HEK293 (cell line): ENCODE measurements at regions not wholly inside any gene's neighbourhood (a gene's known extent, or its start where the extent isn't known, plus 50 kb on each side); places are given as distances from the start of the nearest gene placed in this dataset.

Source experiments
- REST ChIP-seq: fragments of 450-650 bp; formaldehyde crosslinking; IDR thresholded peaks from 2 replicates; pipeline ENCODE4 v1.5.1; 2016; ENCODE audit warnings: missing biosample characterization, missing genetic modification characterization
- TCF7L2 ChIP-seq: IDR thresholded peaks from 2 replicates; pipeline ENCODE4 v1.6.1; 2011; ENCODE audit warnings: low read depth, mild to moderate bottlenecking, inconsistent platforms, low read length, moderate library complexity, borderline replicate concordance
- YY1 ChIP-seq: fragments of 450-650 bp; formaldehyde crosslinking; IDR thresholded peaks from 2 replicates; pipeline ENCODE4 v1.5.1; 2018; ENCODE audit warnings: missing biosample characterization, missing genetic modification characterization
- ZBTB1 ChIP-seq: fragments of 450-650 bp; formaldehyde crosslinking; IDR thresholded peaks from 2 replicates; pipeline ENCODE4 v1.5.1; 2016; ENCODE audit warnings: missing biosample characterization, missing genetic modification characterization
- ZFP41 ChIP-seq: fragments of 450-650 bp; formaldehyde crosslinking; IDR thresholded peaks from 2 replicates; pipeline ENCODE4 v1.5.1; 2016; ENCODE audit warnings: missing biosample characterization, missing genetic modification characterization, borderline replicate concordance
- ZNF146 ChIP-seq: fragments of 450-650 bp; formaldehyde crosslinking; IDR thresholded peaks from 2 replicates; pipeline ENCODE4 v1.5.1; 2016; ENCODE audit warnings: missing biosample characterization, missing genetic modification characterization
- ZNF175 ChIP-seq: fragments of 450-650 bp; formaldehyde crosslinking; IDR thresholded peaks from 2 replicates; pipeline ENCODE4 v1.5.1; 2016; ENCODE audit warnings: missing biosample characterization, missing genetic modification characterization
- ZNF350 ChIP-seq: fragments of 450-650 bp; formaldehyde crosslinking; IDR thresholded peaks from 2 replicates; pipeline ENCODE4 v1.5.0; 2017; ENCODE audit warnings: missing biosample characterization, mild to moderate bottlenecking, missing genetic modification characterization
- ZNF514 ChIP-seq: fragments of 450-650 bp; formaldehyde crosslinking; IDR thresholded peaks from 2 replicates; pipeline ENCODE4 v1.5.1; 2016; ENCODE audit warnings: missing biosample characterization, missing genetic modification characterization
- TF ChIP-seq, protein P1 (sequence below): fragments of 450-650 bp; formaldehyde crosslinking; IDR thresholded peaks from 2 replicates; pipeline ENCODE4 v1.5.1; 2016; ENCODE audit warnings: missing biosample characterization, missing genetic modification characterization
- TF ChIP-seq, protein P2 (sequence below): fragments of 450-650 bp; formaldehyde crosslinking; IDR thresholded peaks from 2 replicates; pipeline ENCODE4 v1.5.1; 2016; ENCODE audit warnings: missing biosample characterization, missing genetic modification characterization, low read depth
- TF ChIP-seq, protein P3 (sequence below): fragments of 450-650 bp; formaldehyde crosslinking; IDR thresholded peaks from 2 replicates; pipeline ENCODE4 v1.5.1; 2016; ENCODE audit warnings: missing biosample characterization, missing genetic modification characterization
- TF ChIP-seq, protein P4 (sequence below): fragments of 450-650 bp; formaldehyde crosslinking; IDR thresholded peaks from 2 replicates; pipeline ENCODE4 v1.5.1; 2016; ENCODE audit warnings: missing biosample characterization, missing genetic modification characterization

DNA sequence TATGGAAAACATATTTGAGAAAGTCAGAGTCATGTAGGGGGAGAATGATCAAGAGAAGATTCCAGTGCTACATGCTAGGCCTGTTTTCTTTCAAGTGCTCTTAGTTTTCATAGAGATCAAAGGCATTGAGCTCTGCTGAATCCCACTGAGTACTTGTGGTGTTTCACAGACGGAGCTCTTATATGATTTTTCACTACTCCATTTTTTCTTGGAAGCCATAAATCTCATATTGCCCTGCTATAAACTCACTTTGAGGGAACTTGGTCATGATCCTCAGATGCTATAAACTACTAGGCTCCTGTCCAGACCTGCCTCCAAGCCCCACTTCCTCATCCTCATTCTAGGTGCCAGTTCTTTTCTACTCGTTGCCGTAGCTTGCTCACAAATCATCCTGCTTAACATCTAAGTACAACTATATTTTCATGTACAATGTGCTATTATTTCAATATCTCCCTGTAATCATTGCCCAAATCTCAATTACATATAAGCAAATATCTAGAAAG, 180.8 kb upstream of the CCDC179 start:
- TF ChIP-seq YY1 (tag by site-specific recombination) (no peak), TCF7L2 (no peak), ZNF175 (no peak), ZNF514 (tag by site-specific recombination) (no peak), ZNF146 (tag by site-specific recombination) (no peak), REST (tag by site-specific recombination) (no peak), ZFP41 (tag by site-specific recombination) (no peak), ZBTB1 (no peak), ZNF350 (tag by site-specific recombination) (no peak)
- TF ChIP-seq, protein P1, sequence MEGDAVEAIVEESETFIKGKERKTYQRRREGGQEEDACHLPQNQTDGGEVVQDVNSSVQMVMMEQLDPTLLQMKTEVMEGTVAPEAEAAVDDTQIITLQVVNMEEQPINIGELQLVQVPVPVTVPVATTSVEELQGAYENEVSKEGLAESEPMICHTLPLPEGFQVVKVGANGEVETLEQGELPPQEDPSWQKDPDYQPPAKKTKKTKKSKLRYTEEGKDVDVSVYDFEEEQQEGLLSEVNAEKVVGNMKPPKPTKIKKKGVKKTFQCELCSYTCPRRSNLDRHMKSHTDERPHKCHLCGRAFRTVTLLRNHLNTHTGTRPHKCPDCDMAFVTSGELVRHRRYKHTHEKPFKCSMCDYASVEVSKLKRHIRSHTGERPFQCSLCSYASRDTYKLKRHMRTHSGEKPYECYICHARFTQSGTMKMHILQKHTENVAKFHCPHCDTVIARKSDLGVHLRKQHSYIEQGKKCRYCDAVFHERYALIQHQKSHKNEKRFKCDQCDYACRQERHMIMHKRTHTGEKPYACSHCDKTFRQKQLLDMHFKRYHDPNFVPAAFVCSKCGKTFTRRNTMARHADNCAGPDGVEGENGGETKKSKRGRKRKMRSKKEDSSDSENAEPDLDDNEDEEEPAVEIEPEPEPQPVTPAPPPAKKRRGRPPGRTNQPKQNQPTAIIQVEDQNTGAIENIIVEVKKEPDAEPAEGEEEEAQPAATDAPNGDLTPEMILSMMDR = no peak
- TF ChIP-seq, protein P2, sequence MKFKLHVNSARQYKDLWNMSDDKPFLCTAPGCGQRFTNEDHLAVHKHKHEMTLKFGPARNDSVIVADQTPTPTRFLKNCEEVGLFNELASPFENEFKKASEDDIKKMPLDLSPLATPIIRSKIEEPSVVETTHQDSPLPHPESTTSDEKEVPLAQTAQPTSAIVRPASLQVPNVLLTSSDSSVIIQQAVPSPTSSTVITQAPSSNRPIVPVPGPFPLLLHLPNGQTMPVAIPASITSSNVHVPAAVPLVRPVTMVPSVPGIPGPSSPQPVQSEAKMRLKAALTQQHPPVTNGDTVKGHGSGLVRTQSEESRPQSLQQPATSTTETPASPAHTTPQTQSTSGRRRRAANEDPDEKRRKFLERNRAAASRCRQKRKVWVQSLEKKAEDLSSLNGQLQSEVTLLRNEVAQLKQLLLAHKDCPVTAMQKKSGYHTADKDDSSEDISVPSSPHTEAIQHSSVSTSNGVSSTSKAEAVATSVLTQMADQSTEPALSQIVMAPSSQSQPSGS (tag by site-specific recombination) = no peak
- TF ChIP-seq, protein P3, sequence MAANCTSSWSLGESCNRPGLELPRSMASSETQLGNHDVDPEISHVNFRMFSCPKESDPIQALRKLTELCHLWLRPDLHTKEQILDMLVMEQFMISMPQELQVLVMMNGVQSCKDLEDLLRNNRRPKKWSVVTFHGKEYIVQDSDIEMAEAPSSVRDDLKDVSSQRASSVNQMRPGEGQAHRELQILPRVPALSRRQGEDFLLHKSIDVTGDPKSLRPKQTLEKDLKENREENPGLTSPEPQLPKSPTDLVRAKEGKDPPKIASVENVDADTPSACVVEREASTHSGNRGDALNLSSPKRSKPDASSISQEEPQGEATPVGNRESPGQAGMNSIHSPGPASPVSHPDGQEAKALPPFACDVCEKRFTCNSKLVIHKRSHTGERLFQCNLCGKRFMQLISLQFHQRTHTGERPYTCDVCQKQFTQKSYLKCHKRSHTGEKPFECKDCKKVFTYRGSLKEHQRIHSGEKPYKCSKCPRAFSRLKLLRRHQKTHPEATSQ (tag by site-specific recombination) = no peak
- TF ChIP-seq, protein P4, sequence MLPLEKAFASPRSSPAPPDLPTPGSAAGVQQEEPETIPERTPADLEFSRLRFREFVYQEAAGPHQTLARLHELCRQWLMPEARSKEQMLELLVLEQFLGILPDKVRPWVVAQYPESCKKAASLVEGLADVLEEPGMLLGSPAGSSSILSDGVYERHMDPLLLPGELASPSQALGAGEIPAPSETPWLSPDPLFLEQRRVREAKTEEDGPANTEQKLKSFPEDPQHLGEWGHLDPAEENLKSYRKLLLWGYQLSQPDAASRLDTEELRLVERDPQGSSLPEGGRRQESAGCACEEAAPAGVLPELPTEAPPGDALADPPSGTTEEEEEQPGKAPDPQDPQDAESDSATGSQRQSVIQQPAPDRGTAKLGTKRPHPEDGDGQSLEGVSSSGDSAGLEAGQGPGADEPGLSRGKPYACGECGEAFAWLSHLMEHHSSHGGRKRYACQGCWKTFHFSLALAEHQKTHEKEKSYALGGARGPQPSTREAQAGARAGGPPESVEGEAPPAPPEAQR = no peak
